ENCODE measurements at regions not wholly inside any gene's neighbourhood (a gene's known extent, or its start where the extent isn't known, plus 50 kb on each side); places are given as distances from the start of the nearest gene placed in this dataset.
"Not testable (repeated sequence)": the region's sequence is repeated elsewhere in the genome, so short reads cannot be mapped to it uniquely, and the experiment has no call there.

DNA sequence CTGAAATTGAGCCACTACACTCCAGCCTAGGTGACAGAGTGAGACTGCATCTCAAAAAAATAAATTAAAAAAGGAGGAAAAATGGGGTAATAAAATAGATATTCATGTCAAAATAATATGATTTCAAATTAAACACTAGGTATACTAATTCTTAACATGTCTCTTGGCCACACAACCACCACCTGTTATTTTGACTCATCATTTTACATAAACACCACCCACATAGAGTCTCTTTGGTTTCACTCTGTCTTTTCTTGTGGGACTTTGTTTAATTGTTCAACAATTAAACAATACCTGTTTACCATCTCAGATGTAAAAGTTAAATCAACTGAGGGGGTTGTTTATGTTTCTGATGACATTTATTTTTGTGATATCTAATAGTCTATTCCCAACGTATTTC is 476.8 kb upstream of the ADGRB3 start:
- no peak for DNase-seq (ENCODE audit: low read depth in 2 of 2)

DNA sequence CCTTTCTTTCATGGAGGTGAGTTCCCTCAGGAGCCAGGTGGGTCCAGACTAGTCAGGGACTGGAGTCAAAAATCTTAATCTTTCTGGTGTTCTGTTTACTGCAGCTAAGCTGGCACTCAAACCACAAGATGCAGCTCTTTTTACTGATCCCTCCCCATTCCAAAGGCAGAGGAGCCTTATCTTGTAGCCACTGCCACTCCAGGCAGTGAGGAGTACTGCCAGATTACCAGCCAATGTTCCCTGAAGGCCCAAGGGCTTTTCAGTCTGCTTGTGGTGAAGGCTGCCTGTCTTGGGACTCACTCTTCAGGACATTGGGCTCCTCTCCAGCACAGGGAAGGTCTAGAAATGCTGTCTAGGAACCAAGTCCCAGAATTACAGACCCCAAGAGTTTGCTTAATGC is 490.4 kb upstream of the ADGRB3 start:
- DNase-seq (ENCODE audit: low read depth in 2 of 2), result no peak

DNA sequence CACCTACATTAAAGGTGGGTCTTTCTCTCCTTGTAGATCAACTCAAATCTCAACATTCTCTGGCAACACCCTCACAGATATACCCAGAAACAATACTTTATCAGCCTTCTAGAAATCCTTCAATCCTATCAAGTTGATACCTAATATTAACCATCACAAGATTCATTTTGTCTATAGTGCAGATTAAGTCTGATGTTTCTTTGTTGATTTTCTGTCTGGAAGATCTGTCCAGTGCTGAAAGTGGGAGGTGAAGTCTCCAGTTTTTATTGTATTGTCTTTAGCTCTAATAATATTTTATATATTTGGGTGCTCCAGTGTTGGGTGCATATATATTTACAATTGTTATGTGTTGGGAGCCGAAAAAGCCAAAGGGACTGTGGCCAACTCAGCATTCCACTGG is 493.9 kb upstream of the ADGRB3 start:
- no peak for DNase-seq (ENCODE audit: low read depth in 2 of 2)

DNA sequence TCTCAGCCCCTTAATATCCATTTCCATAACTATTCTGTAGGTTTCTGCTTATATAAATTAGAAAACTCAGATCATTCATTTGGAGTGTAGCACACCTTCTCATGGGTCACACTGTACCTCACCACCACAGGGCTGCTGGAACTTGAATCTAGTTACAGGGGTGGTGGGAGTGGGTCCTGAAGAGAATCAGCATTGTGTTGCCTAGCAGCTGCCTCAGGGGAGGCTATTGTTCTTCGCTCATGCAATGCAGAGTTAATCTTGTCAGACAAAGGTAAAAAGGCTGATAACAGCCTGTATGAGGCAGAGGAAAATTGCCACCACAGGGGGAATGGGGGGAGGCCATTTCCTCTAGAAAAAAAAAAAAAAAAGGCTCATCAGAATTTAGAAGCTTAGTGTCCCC is 496.0 kb upstream of the ADGRB3 start:
- no peak for DNase-seq (ENCODE audit: low read depth in 2 of 2)

DNA sequence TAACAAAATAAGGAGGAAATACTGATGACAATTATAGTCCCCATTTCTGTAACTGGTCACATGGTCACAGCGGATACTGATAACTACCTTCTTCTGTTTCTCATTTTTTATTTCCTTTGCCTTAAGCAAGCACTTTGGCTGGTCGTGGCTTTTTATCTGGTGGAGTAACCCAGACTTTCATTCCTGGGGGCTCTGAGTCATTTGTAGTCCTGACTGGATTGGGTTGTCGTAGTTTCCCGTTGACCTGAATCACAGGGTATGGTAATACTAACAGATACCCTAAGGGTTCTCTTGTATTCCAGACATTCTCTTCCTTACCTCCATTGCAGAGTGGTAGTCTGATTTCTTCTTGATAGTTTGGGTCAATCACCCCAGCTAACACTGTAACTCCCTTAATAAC is 500.3 kb upstream of the ADGRB3 start:
- no peak for DNase-seq (ENCODE audit: low read depth in 2 of 2)

DNA sequence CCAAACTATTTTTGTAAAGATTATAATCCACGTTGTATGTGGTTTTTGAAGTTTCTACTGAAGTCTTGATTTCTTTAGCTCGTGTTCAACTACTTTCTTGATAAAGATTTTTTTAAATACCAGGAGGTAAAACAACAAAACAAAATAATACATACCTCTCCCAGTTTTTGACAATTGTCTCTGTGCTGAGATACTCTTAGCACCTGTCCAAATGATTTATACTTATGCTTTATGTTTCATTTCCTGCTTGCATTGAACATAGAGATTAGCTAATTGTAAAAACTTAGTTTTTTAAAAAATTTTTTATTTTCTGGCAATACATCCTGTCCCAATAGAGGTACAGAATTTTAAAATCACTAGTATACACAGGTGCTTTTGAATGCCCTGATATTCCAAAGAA is 506.9 kb upstream of the ADGRB3 start:
- no peak for DNase-seq (ENCODE audit: low read depth in 2 of 2)

DNA sequence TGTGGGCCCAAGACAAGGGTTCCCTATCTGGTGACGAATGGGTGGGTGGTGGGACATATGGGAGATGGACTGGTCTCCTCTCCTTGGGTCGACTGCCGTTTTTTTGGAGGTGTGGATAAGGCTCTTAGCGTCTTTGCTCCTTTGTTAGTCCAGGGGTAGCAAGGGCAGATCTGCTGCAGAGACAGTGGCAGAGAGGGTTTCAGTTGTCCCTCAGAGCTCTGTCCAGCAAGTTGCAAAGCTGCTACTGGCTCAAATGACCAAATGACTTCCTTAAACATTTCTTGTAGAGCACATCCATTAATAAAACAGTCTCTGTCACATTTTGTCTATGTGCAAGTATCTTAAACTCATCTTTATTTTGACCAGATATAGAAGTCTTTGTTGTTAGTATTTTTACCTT is 508.0 kb upstream of the ADGRB3 start:
- DNase-seq (ENCODE audit: low read depth in 2 of 2), result no peak

DNA sequence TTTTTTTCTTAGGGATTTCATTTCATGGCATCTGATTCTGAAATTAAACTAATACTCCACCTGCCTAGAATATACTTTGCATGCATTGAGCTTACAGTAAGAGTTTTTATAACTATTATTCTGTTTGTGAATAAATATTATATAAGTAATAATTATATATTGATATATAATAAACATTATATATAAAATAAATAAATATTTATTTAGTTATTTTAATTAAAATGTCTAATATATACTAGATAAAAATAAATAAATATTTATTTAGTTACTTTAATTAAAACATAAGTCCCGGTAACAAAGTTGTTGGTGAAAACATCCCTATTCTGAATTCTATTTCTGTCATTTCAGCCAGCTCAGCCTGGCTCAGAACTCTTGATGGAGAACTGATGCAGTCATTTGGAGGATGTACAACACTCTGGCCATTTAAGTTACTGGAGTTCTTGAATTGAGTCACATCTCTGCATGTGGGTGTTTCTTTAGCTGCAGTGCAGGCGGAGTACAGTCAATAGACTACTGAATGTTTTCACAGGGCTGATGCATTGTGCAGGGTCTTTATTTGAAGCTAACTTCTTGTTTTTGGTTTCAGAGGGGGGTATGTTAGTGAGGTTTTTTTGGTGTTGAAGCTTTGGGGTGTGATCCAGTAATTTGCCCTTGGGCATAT is 508.9 kb upstream of the ADGRB3 start:
- DNase-seq (ENCODE audit: low read depth in 2 of 2), result no peak

DNA sequence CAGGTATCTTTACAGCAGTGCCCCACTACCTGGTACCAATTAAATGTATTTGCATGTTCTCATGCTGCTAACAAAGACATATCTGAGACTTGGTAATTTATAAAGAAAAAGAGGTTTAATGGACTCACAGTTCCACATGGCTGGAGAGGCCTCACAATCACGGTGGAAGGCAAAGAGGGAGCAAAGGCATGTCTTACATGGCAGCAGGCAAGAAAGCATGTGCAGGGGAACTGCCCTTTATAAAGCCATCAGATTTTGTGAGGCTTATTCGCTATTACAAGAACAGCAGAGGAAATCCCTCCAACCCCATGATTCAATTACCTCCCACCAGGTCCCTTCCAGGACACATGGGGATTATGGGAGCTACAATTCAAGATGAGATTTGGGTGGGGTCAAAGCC is 512.1 kb upstream of the ADGRB3 start:
- DNase-seq (ENCODE audit: low read depth in 2 of 2), result not testable (repeated sequence)

DNA sequence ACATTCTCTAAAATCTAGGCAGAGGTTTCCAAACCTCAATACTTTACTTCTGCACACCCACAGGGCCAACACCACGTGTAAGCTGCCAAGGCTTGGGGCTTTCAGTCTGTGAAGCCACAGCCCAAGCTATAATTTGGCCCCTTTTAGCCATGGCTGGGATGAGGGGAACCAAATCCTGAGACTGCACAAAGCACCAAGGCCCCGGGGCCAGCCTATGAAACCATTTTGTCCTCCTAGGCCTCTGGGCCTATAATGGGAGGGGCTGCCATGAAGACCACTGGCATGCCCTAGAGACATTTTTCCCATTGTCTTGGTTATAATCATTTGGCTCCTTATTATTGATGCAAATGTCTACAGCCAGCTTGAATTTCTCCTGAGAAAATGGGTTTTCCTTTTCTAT is 513.0 kb upstream of the ADGRB3 start:
- DNase-seq (ENCODE audit: low read depth in 2 of 2), result no peak

DNA sequence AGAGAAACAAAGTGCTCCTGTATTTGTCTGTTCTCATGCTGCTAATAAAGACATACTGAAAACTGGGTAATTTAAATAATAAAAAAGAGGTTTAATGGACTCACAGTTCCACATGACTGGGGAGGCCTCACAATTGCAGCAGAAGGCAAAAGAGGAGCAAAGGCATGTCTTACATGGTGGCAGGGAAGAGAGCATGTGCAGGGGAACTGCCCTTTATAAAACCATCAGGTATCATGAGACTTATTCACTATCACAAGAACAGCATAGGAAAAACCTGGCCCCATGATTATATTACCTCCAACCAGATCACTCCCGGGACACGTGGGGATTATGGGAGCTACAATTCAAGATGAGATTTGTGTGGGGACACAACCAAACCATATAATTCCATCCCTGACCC is 514.1 kb upstream of the ADGRB3 start:
- not testable (repeated sequence) for DNase-seq (ENCODE audit: low read depth in 2 of 2)

DNA sequence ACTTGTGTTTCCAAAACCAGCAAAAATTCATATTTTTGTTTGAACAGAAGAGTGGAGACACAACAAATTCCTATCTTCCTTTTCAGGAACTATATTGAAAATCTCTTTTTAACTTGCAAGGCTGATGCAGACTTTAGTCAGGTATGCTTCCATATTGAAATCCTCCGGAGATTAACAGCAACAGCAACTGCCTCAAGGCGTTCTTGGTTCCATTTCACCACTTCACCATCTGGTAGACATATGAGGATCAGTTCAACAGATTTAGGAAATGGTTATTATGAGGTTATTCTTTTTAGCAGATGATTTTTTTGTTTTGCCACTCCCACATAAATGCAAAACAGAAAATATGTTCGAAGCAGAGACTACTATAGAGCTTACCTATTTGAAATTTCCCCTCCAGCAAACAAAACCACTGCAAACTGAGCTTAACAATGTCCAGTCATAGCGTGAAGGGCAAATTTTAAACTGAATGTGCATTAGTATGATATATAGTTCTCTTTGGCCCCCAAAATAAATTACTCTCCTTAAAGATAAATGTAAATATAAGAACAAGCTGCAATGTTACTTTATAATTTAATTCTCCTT is 520.5 kb upstream of the ADGRB3 start:
- no peak for DNase-seq (ENCODE audit: low read depth in 2 of 2)

DNA sequence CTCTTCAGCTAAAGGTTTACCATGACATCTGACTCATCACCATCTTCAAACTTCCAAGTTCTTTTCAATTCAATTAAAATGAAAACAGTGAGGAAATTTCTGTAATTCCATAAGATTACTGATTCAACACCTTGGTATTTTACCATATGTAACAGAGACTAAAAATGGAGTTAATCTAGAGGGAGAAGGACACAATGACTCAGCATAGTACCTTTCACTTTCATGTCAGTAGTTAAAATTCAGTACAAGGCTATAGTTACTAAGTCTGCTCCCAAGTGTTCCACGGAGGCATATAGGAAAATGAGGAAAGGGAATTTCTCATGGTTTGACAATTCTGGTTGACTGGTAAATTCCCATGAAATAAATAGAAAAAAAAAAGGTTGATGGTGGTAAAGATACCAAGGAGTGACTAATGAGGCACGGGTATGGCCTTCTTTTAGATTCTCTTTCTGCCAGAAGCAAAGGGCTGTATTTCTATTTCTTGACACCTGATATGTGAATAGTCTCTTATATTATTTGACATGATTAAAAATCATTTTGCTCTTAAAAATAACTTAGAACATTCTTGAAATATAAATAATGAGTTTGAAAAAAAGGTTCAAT is 526.7 kb upstream of the ADGRB3 start:
- no peak for DNase-seq (ENCODE audit: low read depth in 2 of 2)

DNA sequence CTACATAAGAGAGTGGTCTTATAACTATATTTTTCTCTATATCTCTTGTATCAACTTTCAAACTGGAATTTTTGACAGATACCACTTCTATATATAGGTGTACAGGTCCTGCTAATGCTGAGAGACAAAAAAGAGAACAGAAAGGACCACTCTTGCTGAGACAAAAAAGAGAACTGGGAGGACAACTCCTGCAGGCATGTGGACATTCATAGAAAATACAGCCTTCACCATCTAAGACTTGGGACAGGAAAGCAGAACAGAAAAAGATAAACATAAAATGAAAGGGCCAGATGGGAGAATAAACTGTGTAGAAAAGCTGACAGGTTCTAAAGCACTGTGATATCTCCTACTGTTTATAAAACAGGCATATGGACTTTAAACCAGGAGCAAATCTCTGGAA is 541.0 kb upstream of the ADGRB3 start:
- DNase-seq (ENCODE audit: low read depth in 2 of 2), result no peak

DNA sequence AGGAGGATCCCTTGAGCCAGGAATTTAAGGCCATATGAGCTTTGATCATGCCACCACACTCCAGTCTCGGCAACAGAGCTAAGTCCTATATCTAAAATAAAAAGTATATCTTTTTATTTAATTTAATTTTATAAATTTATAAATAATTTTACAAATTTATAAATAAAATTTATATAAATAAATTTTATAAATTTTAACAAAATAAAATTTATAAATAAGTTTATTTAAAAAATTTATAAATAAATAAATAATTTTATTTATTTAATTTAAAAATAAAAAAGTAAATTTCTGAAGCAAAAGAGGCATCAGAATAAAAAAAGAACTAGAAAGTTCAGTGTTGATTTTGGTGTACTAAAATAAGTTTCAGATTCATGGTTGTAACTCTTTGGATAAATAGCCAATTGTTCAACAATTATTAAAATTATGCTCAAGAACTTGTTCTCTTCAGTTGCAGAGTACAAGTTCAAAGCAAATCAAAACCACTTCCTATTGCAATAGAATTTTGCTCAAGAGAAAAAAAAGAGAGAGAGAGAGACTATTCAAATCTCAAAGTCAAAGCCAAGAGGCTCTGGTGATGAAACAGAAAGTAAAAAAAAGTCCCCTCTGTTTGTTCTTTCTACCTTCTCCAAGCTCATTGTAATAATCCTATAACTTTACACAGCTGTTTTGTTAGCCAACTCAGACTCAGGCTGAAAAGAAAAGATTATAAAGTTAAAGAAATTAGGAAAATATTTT is 547.5 kb upstream of the ADGRB3 start:
- DNase-seq (ENCODE audit: low read depth in 2 of 2), result no peak

DNA sequence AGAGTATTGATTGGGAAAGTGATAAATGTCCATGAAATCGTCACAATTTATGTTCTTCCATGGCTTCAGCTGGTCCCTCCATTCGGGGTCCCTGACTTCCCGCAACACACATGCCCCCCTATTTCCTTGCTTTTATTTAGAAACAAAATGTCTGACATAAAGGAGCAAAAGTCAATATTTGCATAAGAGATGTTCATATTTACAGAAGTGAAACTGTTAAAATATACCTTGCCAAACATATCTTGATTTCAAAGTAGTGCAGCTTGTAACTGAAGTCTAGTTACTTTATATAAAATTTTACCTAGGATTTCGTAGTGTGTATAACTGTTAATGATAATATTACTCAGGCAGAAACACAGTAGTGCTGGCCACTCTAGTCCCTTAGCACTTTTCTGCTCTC is 548.9 kb upstream of the ADGRB3 start:
- DNase-seq (ENCODE audit: low read depth in 2 of 2), result no peak

DNA sequence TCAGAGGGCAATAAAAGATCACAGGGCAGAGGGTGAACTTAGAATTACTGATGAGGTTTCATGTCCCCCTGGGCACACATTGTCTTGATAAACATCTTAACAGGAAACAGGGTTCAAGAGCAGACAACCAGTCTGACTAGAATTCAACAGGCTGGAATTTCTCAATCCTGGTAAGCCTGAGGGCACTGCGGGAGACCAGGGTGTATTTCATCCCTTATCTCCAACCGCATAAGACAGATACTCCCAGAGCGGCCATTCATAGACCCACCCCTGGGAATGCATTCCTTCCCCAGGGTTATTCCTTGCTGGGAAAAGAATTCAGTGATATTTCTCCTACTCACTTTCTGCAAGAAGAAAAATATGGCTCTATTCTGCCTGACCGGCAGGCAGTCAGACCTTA is 549.5 kb upstream of the ADGRB3 start:
- not testable (repeated sequence) for DNase-seq (ENCODE audit: low read depth in 2 of 2)

DNA sequence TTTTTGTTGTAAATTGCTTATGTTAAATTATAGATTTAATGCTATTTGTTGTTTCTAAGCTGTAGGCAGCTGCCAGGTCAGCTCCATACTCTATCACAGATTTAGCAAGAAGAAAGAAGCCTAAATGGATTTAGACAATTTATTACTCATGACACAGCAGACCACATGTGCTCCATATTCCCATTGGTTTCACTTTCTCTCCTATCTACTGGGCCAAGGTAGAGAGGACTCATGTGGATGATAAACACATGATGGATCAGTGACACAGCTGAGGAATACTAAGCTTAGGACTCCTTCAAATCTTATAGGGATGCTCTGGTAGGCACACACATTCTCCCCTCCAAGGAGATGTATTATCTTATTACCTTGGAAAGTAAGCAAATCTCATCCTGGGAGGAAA is 553.0 kb upstream of the ADGRB3 start:
- DNase-seq (ENCODE audit: low read depth in 2 of 2), result no peak

DNA sequence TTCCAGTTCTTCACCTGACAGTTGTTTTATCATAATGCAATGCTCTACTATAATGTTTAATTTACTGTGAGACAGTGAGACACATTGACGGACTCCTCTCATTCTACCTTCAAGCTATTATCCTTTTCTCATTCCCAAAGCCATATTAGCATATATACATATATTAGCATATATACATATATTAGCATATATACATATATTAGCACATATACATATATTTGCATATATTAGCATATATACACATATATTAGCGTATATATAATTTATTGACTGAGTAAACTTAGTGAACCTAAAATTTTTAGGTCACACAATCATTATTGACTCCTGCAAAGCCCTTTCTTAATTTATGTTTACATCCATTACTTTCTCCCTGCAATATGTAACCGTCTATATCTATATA is 555.0 kb upstream of the ADGRB3 start:
- no peak for DNase-seq (ENCODE audit: low read depth in 2 of 2)

DNA sequence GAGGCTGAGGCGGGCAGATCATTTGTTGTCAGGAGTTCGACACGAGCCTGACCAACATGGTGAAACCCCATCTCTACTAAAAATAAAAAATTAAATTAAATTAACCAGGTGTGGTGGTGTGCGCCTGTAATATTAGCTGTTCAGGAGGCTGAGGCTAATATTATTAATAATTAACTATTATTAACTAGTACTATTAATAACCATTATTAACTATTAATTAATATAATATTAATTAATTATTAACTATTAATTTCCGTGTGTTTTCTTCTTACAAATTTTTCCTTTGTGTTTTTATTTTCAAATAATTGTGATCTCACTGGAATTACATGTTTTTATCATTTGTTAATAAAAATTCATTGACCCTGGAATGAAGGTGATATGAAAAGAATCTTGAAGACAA is 557.4 kb upstream of the ADGRB3 start:
- DNase-seq (ENCODE audit: low read depth in 2 of 2), result no peak

DNA sequence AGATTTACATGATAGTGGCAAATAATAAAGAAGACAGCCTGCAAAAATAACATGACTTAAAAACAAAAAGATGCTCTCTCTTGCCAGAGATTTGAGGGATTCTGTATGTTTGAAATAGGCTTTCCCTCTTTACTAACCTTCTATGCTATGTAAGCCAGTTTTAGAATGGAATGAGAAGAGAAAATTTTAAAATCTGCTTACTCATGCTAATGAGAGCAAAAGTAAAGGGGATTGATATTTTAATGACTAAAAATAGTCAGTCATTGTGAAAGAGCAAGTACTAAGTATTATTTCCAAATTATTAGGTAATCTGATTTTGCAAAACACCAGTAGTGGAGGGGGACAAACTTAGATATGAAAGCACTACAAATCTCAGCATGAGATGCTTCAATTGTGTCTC is 563.3 kb upstream of the ADGRB3 start:
- DNase-seq (ENCODE audit: low read depth in 2 of 2), result no peak

DNA sequence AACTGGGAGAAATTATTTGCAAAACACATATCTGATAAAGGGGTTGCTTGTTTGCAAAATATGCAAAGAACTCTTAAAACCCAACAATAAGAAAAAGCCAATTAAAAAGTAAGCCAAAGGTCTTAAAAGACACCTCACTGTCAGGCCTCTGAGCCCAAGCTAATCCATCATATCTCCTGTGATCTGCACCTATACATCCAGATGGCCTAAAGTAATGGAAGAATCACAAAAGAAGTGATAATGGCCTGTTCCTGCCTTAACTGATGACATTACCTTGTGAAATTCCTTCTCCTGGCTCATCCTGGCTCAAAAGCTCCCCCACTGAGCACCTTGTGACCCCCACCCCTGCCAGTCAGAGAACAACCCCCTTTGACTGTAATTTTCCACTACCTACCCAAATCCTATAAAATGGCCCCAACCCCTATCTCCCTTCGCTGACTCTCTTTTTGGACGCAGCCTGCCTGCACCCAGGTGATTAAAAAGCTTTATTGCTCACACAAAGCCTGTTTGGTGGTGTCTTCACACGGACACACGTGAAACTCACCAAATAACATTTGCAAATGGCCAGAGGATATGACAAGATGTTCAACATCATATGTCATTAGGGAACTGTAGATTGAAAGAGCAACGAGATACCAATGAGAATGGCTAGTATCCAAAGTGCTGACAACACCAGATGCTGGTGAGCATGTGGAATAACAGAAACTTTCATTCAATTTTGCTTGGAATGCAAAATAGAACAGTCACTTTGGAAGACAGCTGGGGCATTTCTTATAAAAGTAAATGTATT is 565.0 kb upstream of the ADGRB3 start:
- no peak for DNase-seq (ENCODE audit: low read depth in 2 of 2)
